Colonic mucosa (tissue), 4 donors: ENCODE measurements at regions not wholly inside any gene's neighbourhood (a gene's known extent, or its start where the extent isn't known, plus 50 kb on each side); places are given as distances from the start of the nearest gene placed in this dataset.

Experiments
- DNase-seq: peaks from one replicate; pipeline ENCODE4 v3.0.0-alpha.2; 2020
- H3K27ac ChIP-seq: fragments of 200-600 bp; one replicate; pipeline ENCODE4 v1.8.0; 2021
- H3K27me3 ChIP-seq: fragments of 200-600 bp; one replicate; pipeline ENCODE4 v1.8.0; 2021
- H3K36me3 ChIP-seq: fragments of 200-600 bp; one replicate; pipeline ENCODE4 v1.8.0; 2021
- H3K4me1 ChIP-seq: fragments of 200-600 bp; one replicate; pipeline ENCODE4 v1.8.0; 2021; ENCODE audit warnings: mild to moderate bottlenecking
- H3K4me3 ChIP-seq: fragments of 200-600 bp; one replicate; pipeline ENCODE4 v1.8.0; 2021
- H3K9ac ChIP-seq, 2 donors: one replicate each; pipeline ENCODE4 v1.7.0; 2013; ENCODE audit warnings: control low read depth in 2 of 2, low read depth in 2 of 2, low read length in 2 of 2
- H3K9me3 ChIP-seq: fragments of 200-600 bp; one replicate; pipeline ENCODE4 v1.8.0; 2021
- CTCF ChIP-seq: fragments of 200-600 bp; IDR thresholded peaks from one replicate; pipeline ENCODE4 v1.8.0; 2022; ENCODE audit warnings: antibody characterized with exemption, mild to moderate bottlenecking
- intact Hi-C: fragments of 100-400 bp; cut with DNase I; formaldehyde crosslinking; loops from one replicate; pipeline ENCODE4 v1.14.1; 2022
- donor health status: healthy.
- donor health status: DM: no; HTN: no; CAD: no.
- donor health status: DM: no; HTN: no; CAD: no.

GRCh38 chr1:104765085-104765484 is 1015.4 kb downstream of the AMY1C start:
- TF ChIP-seq CTCF = no peak
- H3K4me3 ChIP-seq = no peak overlapping the region
- H3K9ac ChIP-seq = no peak overlapping the region
- no peak overlapping the region for H3K27ac ChIP-seq
- no peaks in the 10 kb centered on the region for H3K36me3 ChIP-seq
- DNase-seq = no peak
- no peaks in the 10 kb centered on the region for H3K27me3 ChIP-seq
- intact Hi-C loops = no loop called here
- H3K4me1 ChIP-seq = no peaks in the 10 kb centered on the region
- no peaks in the 10 kb centered on the region for H3K9me3 ChIP-seq

GRCh38 chr1:104768466-104768865 is 1018.8 kb downstream of the AMY1C start:
- DNase-seq = no peak
- no peaks in the 10 kb centered on the region for H3K36me3 ChIP-seq
- no peak overlapping the region for H3K27ac ChIP-seq
- no peak overlapping the region for H3K9ac ChIP-seq
- TF ChIP-seq CTCF = no peak
- no peaks in the 10 kb centered on the region for H3K9me3 ChIP-seq
- H3K27me3 ChIP-seq = no peaks in the 10 kb centered on the region
- no peak overlapping the region for H3K4me3 ChIP-seq
- intact Hi-C loops = no loop called here
- no peaks in the 10 kb centered on the region for H3K4me1 ChIP-seq

- no peaks in the 10 kb centered on the region for H3K4me1 ChIP-seq
- no peaks in the 10 kb centered on the region for H3K27me3 ChIP-seq
- TF ChIP-seq CTCF = peak; percentile 63
- intact Hi-C loops = loop anchor here (5.0 kb wide), 1 partner anchor 1012 kb away; no protein-coding TSS in a partner anchor
- no peak for DNase-seq
- H3K27ac ChIP-seq = no peak overlapping the region
- no peaks in the 10 kb centered on the region for H3K36me3 ChIP-seq
- no peak overlapping the region for H3K9ac ChIP-seq
- H3K4me3 ChIP-seq = no peak overlapping the region
- no peaks in the 10 kb centered on the region for H3K9me3 ChIP-seq
Measured at GRCh38 chr1:104780470-104781078, 1030.9 kb downstream of the AMY1C start.

- Histone ChIP-seq H3K4me1 (no peaks in the 10 kb centered on the region), H3K27me3 (no peaks in the 10 kb centered on the region), H3K27ac (no peak overlapping the region), H3K4me3 (no peak overlapping the region), H3K36me3 (no peaks in the 10 kb centered on the region), H3K9me3 (no peaks in the 10 kb centered on the region), H3K9ac (no peak overlapping the region)
- no peak for TF ChIP-seq CTCF
- DNase-seq = no peak
- intact Hi-C loops = no loop called here
Measured at GRCh38 chr1:104785575-104786187, 1036.0 kb downstream of the AMY1C start.

- Histone ChIP-seq H3K4me1 (no peaks in the 10 kb centered on the region), H3K27me3 (no peaks in the 10 kb centered on the region), H3K9ac (no peak overlapping the region), H3K4me3 (no peak overlapping the region), H3K27ac (no peak overlapping the region), H3K9me3 (no peaks in the 10 kb centered on the region), H3K36me3 (no peaks in the 10 kb centered on the region)
- no peak for DNase-seq
- no peak for TF ChIP-seq CTCF
- intact Hi-C loops = no loop called here
Measured at GRCh38 chr1:104787866-104788510, 1038.3 kb downstream of the AMY1C start.
